Epidermal melanocyte (primary cell): ENCODE measurements at regions not wholly inside any gene's neighbourhood (a gene's known extent, or its start where the extent isn't known, plus 50 kb on each side); places are given as distances from the start of the nearest gene placed in this dataset.
"Not testable (repeated sequence)": the region's sequence is repeated elsewhere in the genome, so short reads cannot be mapped to it uniquely, and the experiment has no call there.

Source experiments
- DNase-seq: peaks from one replicate; pipeline ENCODE4 v3.0.0; 2011; ENCODE audit warnings: low spot score; ENCODE audit not compliant: insufficient read length

GRCh38 chr16:87143661-87144121 lies 173.5 kb downstream of the C16orf95 start:
- no peak for DNase-seq

- no peak for DNase-seq
Observed at GRCh38 chr16:87144232-87144631, 173.0 kb downstream of the C16orf95 start.

GRCh38 chr16:87145181-87146176 lies 171.7 kb downstream of the C16orf95 start:
- no peak for DNase-seq

- no peak for DNase-seq
Observed at GRCh38 chr16:87146676-87147075, 170.5 kb downstream of the C16orf95 start.

- no peak for DNase-seq
Observed at GRCh38 chr16:87149051-87149450, 168.1 kb downstream of the C16orf95 start.

- DNase-seq = no peak
Observed at GRCh38 chr16:87150262-87150661, 166.9 kb downstream of the C16orf95 start.

GRCh38 chr16:87150681-87151280 lies 166.4 kb downstream of the C16orf95 start:
- DNase-seq = no peak

- no peak for DNase-seq
Observed at GRCh38 chr16:87152221-87152755, 164.9 kb downstream of the C16orf95 start.

GRCh38 chr16:87153326-87153725 lies 163.9 kb downstream of the C16orf95 start:
- DNase-seq = no peak

GRCh38 chr16:87155315-87155714 lies 161.9 kb downstream of the C16orf95 start:
- not testable (repeated sequence) for DNase-seq

- no peak for DNase-seq
Observed at GRCh38 chr16:87156195-87156594, 161.0 kb downstream of the C16orf95 start.

- no peak for DNase-seq
Observed at GRCh38 chr16:87160234-87160636, 157.0 kb downstream of the C16orf95 start.

GRCh38 chr16:87160701-87161337 lies 156.4 kb downstream of the C16orf95 start:
- DNase-seq = no peak

- DNase-seq = not testable (repeated sequence)
Observed at GRCh38 chr16:87161410-87161809, 155.8 kb downstream of the C16orf95 start.

GRCh38 chr16:87161822-87162676 lies 155.1 kb downstream of the C16orf95 start:
- DNase-seq = no peak

- DNase-seq = not testable (repeated sequence)
Observed at GRCh38 chr16:87162799-87163198, 154.4 kb downstream of the C16orf95 start.

- no peak for DNase-seq
Observed at GRCh38 chr16:87163637-87164036, 153.6 kb downstream of the C16orf95 start.

- DNase-seq = no peak
Observed at GRCh38 chr16:87165151-87165550, 152.0 kb downstream of the C16orf95 start.

GRCh38 chr16:87165885-87166284 lies 151.3 kb downstream of the C16orf95 start:
- no peak for DNase-seq

GRCh38 chr16:87166321-87166720 lies 150.9 kb downstream of the C16orf95 start:
- DNase-seq = no peak

GRCh38 chr16:87166934-87167333 lies 150.3 kb downstream of the C16orf95 start:
- DNase-seq = no peak
